Astrocyte (in vitro differentiated cells and primary cell): ENCODE measurements at regions not wholly inside any gene's neighbourhood (a gene's known extent, or its start where the extent isn't known, plus 50 kb on each side); places are given as distances from the start of the nearest gene placed in this dataset.

Source experiments
- DNase-seq: peaks from one replicate; pipeline ENCODE4 v3.0.0-alpha.2; 2010; ENCODE audit warnings: low read depth
- FAIRE-seq: peaks from 2 replicates; lab custom pipeline; 2011; peaks lifted over from hg19 to GRCh38; lab: Jason Lieb, UNC
- H2AFZ ChIP-seq: 2 replicates; pipeline ENCODE4 v1.6.0; 2012; ENCODE audit warnings: low read depth, low read length, inconsistent platforms
- H3K27ac ChIP-seq: 2 replicates; pipeline ENCODE4 v1.5.1; 2011; ENCODE audit warnings: low read depth, low read length, inconsistent platforms
- H3K27me3 ChIP-seq: 2 replicates; pipeline ENCODE4 v1.6.0; 2011; ENCODE audit warnings: low read length, inconsistent platforms; ENCODE audit not compliant: insufficient read depth
- H3K36me3 ChIP-seq: 2 replicates; pipeline ENCODE4 v1.5.1; 2011; ENCODE audit warnings: low read length, inconsistent platforms; ENCODE audit not compliant: insufficient read depth
- H3K4me1 ChIP-seq: 2 replicates; pipeline ENCODE4 v1.5.1; 2011; ENCODE audit warnings: low read length, inconsistent platforms; ENCODE audit not compliant: insufficient read depth
- H3K4me2 ChIP-seq: 2 replicates; pipeline ENCODE4 v1.6.0; 2012; ENCODE audit warnings: low read length, inconsistent platforms
- H3K4me3 ChIP-seq: 2 replicates; pipeline ENCODE4 v1.5.1; 2011; ENCODE audit warnings: low read depth, mild to moderate bottlenecking, low read length, inconsistent platforms; ENCODE audit not compliant: insufficient read depth
- H3K79me2 ChIP-seq: 2 replicates; pipeline ENCODE4 v1.6.0; 2012; ENCODE audit warnings: mild to moderate bottlenecking, low read length, inconsistent platforms; ENCODE audit not compliant: insufficient read depth
- H3K9ac ChIP-seq: 2 replicates; pipeline ENCODE4 v1.6.0; 2012; ENCODE audit warnings: mild to moderate bottlenecking, low read length, inconsistent platforms
- H3K9me3 ChIP-seq: 2 replicates; pipeline ENCODE4 v1.5.1; 2012; ENCODE audit warnings: low read depth, mild to moderate bottlenecking, low read length, inconsistent platforms; ENCODE audit not compliant: insufficient read depth
- H4K20me1 ChIP-seq: 2 replicates; pipeline ENCODE4 v1.6.0; 2012; ENCODE audit warnings: low read length, inconsistent platforms; ENCODE audit not compliant: insufficient read depth
- H3K27ac Mint-ChIP-seq: one replicate; pipeline ENCODE4 v1.8.0; 2021; ENCODE audit warnings: mild to moderate bottlenecking, mixed read lengths; ENCODE audit not compliant: unreplicated experiment
- H3K27me3 Mint-ChIP-seq: one replicate; pipeline ENCODE4 v1.8.0; 2021; ENCODE audit warnings: low read depth, mixed read lengths; ENCODE audit not compliant: unreplicated experiment
- H3K36me3 Mint-ChIP-seq: one replicate; pipeline ENCODE4 v1.8.0; 2021; ENCODE audit warnings: low read depth, mixed read lengths; ENCODE audit not compliant: unreplicated experiment
- H3K4me1 Mint-ChIP-seq: one replicate; pipeline ENCODE4 v1.8.0; 2021; ENCODE audit warnings: low read depth, mixed read lengths; ENCODE audit not compliant: unreplicated experiment
- H3K4me3 Mint-ChIP-seq: one replicate; pipeline ENCODE4 v1.8.0; 2021; ENCODE audit warnings: mild to moderate bottlenecking, moderate library complexity, mixed read lengths; ENCODE audit not compliant: unreplicated experiment
- H3K9me3 Mint-ChIP-seq: one replicate; pipeline ENCODE4 v1.8.0; 2021; ENCODE audit warnings: mild to moderate bottlenecking, mixed read lengths; ENCODE audit not compliant: unreplicated experiment
- EZH2 ChIP-seq: IDR thresholded peaks from 2 replicates; pipeline ENCODE4 v1.6.1; 2012; ENCODE audit warnings: mild to moderate bottlenecking, low read length, inconsistent platforms; ENCODE audit not compliant: insufficient read depth
- TF ChIP-seq, protein P1 (sequence below): IDR thresholded peaks from 2 replicates; pipeline ENCODE4 v1.5.1; 2011; ENCODE audit warnings: low read depth, mild to moderate bottlenecking, inconsistent platforms, low read length, moderate library complexity; ENCODE audit not compliant: insufficient read depth

DNA sequence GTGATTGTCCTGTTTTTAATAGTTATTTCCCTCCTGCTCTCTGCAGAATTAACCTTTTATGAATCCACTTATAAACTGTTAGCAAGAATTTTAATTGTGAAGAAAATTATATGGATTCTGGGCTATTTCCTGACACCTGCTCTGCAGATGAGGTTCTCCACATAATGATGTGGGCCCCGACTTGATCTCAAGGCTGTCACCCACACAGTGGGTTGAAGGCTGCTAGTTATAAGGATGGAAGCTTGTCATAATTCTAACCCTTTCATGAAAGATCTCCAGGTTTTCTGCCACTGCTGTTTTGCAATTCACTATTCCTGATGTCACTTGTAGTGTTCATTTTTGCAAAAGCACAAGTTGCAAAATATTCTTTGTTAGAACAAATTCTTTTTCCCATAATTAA, 69.1 kb upstream of the MAN2A1 start:
- Histone ChIP-seq H3K9me3 (no peaks in the 10 kb centered on the region), H4K20me1 (no peaks in the 10 kb centered on the region), H3K36me3 (no peaks in the 10 kb centered on the region), H3K4me2 (no peak overlapping the region), H3K4me1 (no peaks in the 10 kb centered on the region), H3K79me2 (no peaks in the 10 kb centered on the region), H3K27me3 (no peaks in the 10 kb centered on the region), H3K4me3 (no peak overlapping the region), H3K9ac (no peak overlapping the region), H3K27ac (no peak overlapping the region), H2AFZ (no peak overlapping the region)
- peaks cover under 1% of the 10 kb centered on the region for H3K27me3 Mint-ChIP-seq
- TF ChIP-seq, protein P1, sequence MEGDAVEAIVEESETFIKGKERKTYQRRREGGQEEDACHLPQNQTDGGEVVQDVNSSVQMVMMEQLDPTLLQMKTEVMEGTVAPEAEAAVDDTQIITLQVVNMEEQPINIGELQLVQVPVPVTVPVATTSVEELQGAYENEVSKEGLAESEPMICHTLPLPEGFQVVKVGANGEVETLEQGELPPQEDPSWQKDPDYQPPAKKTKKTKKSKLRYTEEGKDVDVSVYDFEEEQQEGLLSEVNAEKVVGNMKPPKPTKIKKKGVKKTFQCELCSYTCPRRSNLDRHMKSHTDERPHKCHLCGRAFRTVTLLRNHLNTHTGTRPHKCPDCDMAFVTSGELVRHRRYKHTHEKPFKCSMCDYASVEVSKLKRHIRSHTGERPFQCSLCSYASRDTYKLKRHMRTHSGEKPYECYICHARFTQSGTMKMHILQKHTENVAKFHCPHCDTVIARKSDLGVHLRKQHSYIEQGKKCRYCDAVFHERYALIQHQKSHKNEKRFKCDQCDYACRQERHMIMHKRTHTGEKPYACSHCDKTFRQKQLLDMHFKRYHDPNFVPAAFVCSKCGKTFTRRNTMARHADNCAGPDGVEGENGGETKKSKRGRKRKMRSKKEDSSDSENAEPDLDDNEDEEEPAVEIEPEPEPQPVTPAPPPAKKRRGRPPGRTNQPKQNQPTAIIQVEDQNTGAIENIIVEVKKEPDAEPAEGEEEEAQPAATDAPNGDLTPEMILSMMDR = no peak
- no peak for TF ChIP-seq EZH2
- DNase-seq = no peak
- no peak overlapping the region for H3K27ac Mint-ChIP-seq
- H3K4me1 Mint-ChIP-seq = no peaks in the 10 kb centered on the region
- FAIRE-seq = no peak
- no peak overlapping the region for H3K4me3 Mint-ChIP-seq
- H3K9me3 Mint-ChIP-seq = no peaks in the 10 kb centered on the region
- no peaks in the 10 kb centered on the region for H3K36me3 Mint-ChIP-seq

DNA sequence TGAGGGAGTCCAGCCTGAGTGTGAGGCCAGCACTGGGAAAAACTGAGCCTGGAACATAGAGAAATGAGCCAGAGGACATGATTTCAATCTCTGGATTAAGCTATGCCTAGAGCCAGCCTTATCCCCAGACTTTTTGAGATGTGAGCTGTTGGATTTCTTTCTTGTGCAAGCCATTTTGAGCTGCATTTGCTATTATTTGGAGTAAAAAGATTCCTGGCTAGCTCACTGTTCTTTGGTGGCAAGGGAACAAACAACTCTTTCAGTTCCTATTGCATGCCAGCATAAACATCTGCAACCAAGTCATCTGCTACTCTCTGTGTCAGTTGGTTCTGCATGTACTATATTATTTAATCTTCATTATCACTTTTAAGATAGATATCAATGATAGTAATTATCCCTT, 70.1 kb upstream of the MAN2A1 start:
- H3K4me1 ChIP-seq = no peaks in the 10 kb centered on the region
- no peak overlapping the region for H3K4me2 ChIP-seq
- no peak overlapping the region for H3K9ac ChIP-seq
- H3K79me2 ChIP-seq = no peaks in the 10 kb centered on the region
- Mint-ChIP-seq H3K4me1 (no peaks in the 10 kb centered on the region), H3K27ac (no peak overlapping the region), H3K9me3 (no peaks in the 10 kb centered on the region), H3K27me3 (peaks cover 4% of the 10 kb centered on the region), H3K36me3 (no peaks in the 10 kb centered on the region), H3K4me3 (no peak overlapping the region)
- no peaks in the 10 kb centered on the region for H3K27me3 ChIP-seq
- TF ChIP-seq, protein P1 = no peak
- TF ChIP-seq EZH2 = no peak
- H4K20me1 ChIP-seq = no peaks in the 10 kb centered on the region
- H3K4me3 ChIP-seq = no peak overlapping the region
- H3K27ac ChIP-seq = no peak overlapping the region
- H2AFZ ChIP-seq = no peak overlapping the region
- FAIRE-seq (no peak), DNase-seq (no peak)
- no peaks in the 10 kb centered on the region for H3K9me3 ChIP-seq
- H3K36me3 ChIP-seq = no peaks in the 10 kb centered on the region

DNA sequence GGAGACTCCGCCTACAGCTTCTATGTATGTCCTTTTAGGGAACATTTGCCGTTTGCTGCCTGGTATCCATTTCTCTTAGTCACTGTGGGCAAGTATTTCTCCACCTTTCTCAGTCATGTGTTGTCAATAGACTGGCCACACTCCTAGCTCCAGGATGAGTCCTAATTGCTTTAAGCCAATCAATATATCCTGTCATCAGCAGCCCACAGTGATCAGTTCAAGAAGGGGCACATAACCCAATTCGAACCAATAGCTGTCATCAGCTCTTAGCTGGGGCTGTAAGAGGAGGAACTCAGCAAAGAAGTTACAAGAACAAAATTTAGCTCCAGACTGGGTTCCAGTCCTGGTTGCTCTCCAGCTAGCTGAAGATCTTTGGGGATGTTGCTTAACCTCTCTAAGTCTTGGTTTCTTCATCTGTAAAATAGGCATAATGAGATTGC, 70.7 kb upstream of the MAN2A1 start:
- Histone ChIP-seq H3K36me3 (no peaks in the 10 kb centered on the region), H3K4me3 (no peak overlapping the region), H3K9me3 (no peaks in the 10 kb centered on the region), H3K9ac (no peak overlapping the region), H3K27me3 (no peaks in the 10 kb centered on the region), H2AFZ (no peak overlapping the region), H3K4me1 (no peaks in the 10 kb centered on the region), H3K4me2 (no peak overlapping the region), H4K20me1 (no peaks in the 10 kb centered on the region), H3K79me2 (no peaks in the 10 kb centered on the region), H3K27ac (no peak overlapping the region)
- Mint-ChIP-seq H3K9me3 (no peaks in the 10 kb centered on the region), H3K4me3 (no peak overlapping the region), H3K27ac (no peak overlapping the region), H3K27me3 (peaks cover 4% of the 10 kb centered on the region), H3K4me1 (no peaks in the 10 kb centered on the region), H3K36me3 (no peaks in the 10 kb centered on the region)
- FAIRE-seq = no peak
- no peak for DNase-seq
- no peak for TF ChIP-seq EZH2
- TF ChIP-seq, protein P1 = no peak
